ENCODE measurements at regions not wholly inside any gene's neighbourhood (a gene's known extent, or its start where the extent isn't known, plus 50 kb on each side); places are given as distances from the start of the nearest gene placed in this dataset.

GRCh38 chr1:19577036-19577435 is 67.1 kb upstream of the NBL1 start (continued):
- TF ChIP-seq CHD7 (IDR thresholded peaks at IDR 0.05; ENCODE audit: insufficient replicate concordance, low read length) (no peak), ZNF274 (IDR thresholded peaks at IDR 0.05; ENCODE audit: borderline replicate concordance, extremely low read depth, low read length) (no peak), JUN (IDR thresholded peaks at IDR 0.05; ENCODE audit: low read depth, low read length) (no peak), ATF2 (IDR thresholded peaks at IDR 0.05; ENCODE audit: low read length) (no peak), POU5F1 (IDR thresholded peaks at IDR 0.05; ENCODE audit: low read depth, low read length) (no peak), SP4 (IDR thresholded peaks at IDR 0.05; ENCODE audit: low read length) (no peak), NANOG (IDR thresholded peaks at IDR 0.05; ENCODE audit: insufficient read depth, low read depth, low read length, poor library complexity, severe bottlenecking) (no peak), KDM5A (IDR thresholded peaks at IDR 0.05; ENCODE audit: low read length) (no peak), SRF (IDR thresholded peaks at IDR 0.05; ENCODE audit: low read depth, low read length) (no peak)
- TF ChIP-seq, protein P1, sequence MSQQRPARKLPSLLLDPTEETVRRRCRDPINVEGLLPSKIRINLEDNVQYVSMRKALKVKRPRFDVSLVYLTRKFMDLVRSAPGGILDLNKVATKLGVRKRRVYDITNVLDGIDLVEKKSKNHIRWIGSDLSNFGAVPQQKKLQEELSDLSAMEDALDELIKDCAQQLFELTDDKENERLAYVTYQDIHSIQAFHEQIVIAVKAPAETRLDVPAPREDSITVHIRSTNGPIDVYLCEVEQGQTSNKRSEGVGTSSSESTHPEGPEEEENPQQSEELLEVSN (IDR thresholded peaks at IDR 0.05): no peak

Measured in H1 (cell line).